Heart right ventricle (tissue), 16 donors: ENCODE measurements at regions not wholly inside any gene's neighbourhood (a gene's known extent, or its start where the extent isn't known, plus 50 kb on each side); places are given as distances from the start of the nearest gene placed in this dataset.

Experiments used
- ATAC-seq, 8 donors: fragments of 200-7000 bp; cut with Tn5 transposase; one replicate each; pipeline ENCODE4 v1.9.1; 2020; ENCODE audit warnings: mild to moderate bottlenecking in 8 of 8, moderate library complexity in 8 of 8, moderate number of reproducible peaks in 1 of 8
- DNase-seq, 2 donors: peaks; one replicate each; pipeline ENCODE4 v3.0.0-alpha.2; 2020
- H3K27ac ChIP-seq, 10 donors: fragments of 200-600 bp; sonication (generic) in 2 of 10; one replicate each; pipeline versions ENCODE4 v1.5.0 to v1.8.0; 2020 to 2022; ENCODE audit warnings: mild to moderate bottlenecking in 3 of 10
- H3K27me3 ChIP-seq, 7 donors: fragments of 200-600 bp; one replicate each; pipeline ENCODE4 v1.8.0; 2021 to 2022; ENCODE audit warnings: mild to moderate bottlenecking in 2 of 7
- H3K36me3 ChIP-seq, 9 donors: fragments of 200-600 bp; sonication (generic) in 1 of 9; one replicate each; pipeline versions ENCODE4 v1.5.0 to v1.8.0; 2020 to 2022; ENCODE audit warnings: mild to moderate bottlenecking in 2 of 9
- H3K4me1 ChIP-seq, 9 donors: fragments of 200-600 bp; sonication (generic) in 1 of 9; one replicate each; pipeline versions ENCODE4 v1.5.0 to v1.8.0; 2020 to 2022; ENCODE audit warnings: mild to moderate bottlenecking in 4 of 9
- H3K4me3 ChIP-seq, 10 donors: fragments of 200-600 bp; sonication (generic) in 2 of 10; one replicate each; pipeline versions ENCODE4 v1.5.0 to v1.8.0; 2020 to 2022; ENCODE audit warnings: mild to moderate bottlenecking in 7 of 10, moderate library complexity in 2 of 10
- H3K9me3 ChIP-seq, 11 donors: fragments of 200-600 bp in 10 of 11; sonication (generic) in 2 of 11; one replicate each; pipeline versions ENCODE4 v1.5.0 to v1.8.0; 2013 to 2022; ENCODE audit warnings: mild to moderate bottlenecking in 2 of 11, control low read depth in 1 of 11, moderate library complexity in 1 of 11
- WGBS, 2 donors: extraction: QIAGEN DNeasy Blood & Tissue Kit; methylation state at CpG; one replicate each; pipeline ENCODE4 v1.1.7; 2013; ENCODE audit warnings: inconsistent platforms in 1 of 2; 5-methylcytosine and 5-hydroxymethylcytosine counted together
- intact Hi-C, 10 donors: fragments of 100-400 bp; cut with DNase I; formaldehyde crosslinking; loops; one replicate each; pipeline versions ENCODE4 v1.11.1 to v1.14.2; 2022
- TF ChIP-seq, protein P1 (sequence below), 9 donors: fragments of 200-600 bp; sonication (generic) in 2 of 9; IDR thresholded peaks; one replicate each; pipeline versions ENCODE4 v1.5.0 to v1.8.0; 2021 to 2022; ENCODE audit warnings: antibody characterized with exemption in 9 of 9, mild to moderate bottlenecking in 5 of 9, moderate library complexity in 1 of 9
- donor health status: Arrhythmogenic right ventricular cardiomyopathy.
- donor health status: ischemic (EF 13 %, LVEDD 7.1; RV severe dilation, severe dysfunction).
- donor health status: healthy with polysubstance abuse.
- donor health status: DM: no; HTN: yes; CAD: no.
- donor health status: DM: no; HTN: no; CAD: no.
- donor health status: ischemic (EF 25% LVEDD 6.9; RV normal size, moderate dysfunction).
- donor health status: ischemic (EF 25% LVEDD 5.7; RV mildly dilated, moderate dysfunction).
- donor health status: healthy.
- donor health status: DM: yes; HTN: yes; CAD: no.
- donor health status: Ischemic cardiomyopathy.
- donor health status: ischemic (EF 35%, LVEDD 5.7; RV mildly dilated, moderate dysfunction).
- donor health status: nonischemic (EF 11% LVEDD 7.7; RV severe dilation, severe dysfunction).
- donor health status: DM: yes; HTN: yes; CAD: no.
- donor health status: PGD.
- donor health status: ischemic (EF 29% LVEDD 5.4; RV normal size, mild dysfunction).
- donor health status: nonischemic (EF 23%, LVEDD 6.1; RV moderate dilation, normal function).

DNA sequence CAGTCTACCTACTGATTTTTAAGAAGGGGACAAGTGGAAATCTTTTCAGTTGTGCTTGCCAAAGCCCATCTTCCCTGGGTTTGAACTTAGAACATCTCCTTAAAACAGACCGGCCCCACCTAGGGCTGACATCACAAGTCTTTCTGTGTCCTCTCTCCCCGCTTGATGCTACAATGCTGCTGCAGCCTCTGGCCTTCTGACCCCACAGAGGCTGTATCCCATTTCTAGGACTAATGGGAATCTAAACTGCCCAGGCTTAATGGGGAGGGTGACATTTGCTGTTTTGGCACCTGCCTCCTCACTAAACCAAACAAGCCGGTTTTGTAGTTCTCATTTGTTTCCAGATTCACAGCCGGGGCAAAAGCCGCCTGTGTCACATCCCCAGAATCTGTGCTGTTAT is 121.3 kb upstream of the CADM1 start:
- H3K27me3 ChIP-seq: peaks cover 0 to 4% (median 0%) of the 10 kb centered on the region in 7 donors
- ATAC-seq (no peak), DNase-seq (no peak)
- H3K27ac ChIP-seq: no peak overlapping the region
- H3K36me3 ChIP-seq: no peaks in the 10 kb centered on the region
- TF ChIP-seq, protein P1, sequence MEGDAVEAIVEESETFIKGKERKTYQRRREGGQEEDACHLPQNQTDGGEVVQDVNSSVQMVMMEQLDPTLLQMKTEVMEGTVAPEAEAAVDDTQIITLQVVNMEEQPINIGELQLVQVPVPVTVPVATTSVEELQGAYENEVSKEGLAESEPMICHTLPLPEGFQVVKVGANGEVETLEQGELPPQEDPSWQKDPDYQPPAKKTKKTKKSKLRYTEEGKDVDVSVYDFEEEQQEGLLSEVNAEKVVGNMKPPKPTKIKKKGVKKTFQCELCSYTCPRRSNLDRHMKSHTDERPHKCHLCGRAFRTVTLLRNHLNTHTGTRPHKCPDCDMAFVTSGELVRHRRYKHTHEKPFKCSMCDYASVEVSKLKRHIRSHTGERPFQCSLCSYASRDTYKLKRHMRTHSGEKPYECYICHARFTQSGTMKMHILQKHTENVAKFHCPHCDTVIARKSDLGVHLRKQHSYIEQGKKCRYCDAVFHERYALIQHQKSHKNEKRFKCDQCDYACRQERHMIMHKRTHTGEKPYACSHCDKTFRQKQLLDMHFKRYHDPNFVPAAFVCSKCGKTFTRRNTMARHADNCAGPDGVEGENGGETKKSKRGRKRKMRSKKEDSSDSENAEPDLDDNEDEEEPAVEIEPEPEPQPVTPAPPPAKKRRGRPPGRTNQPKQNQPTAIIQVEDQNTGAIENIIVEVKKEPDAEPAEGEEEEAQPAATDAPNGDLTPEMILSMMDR (IDR thresholded peaks at IDR 0.05): no peak
- 92 to 94% methylated on average over 5 of the region's 5 CpGs for WGBS, 2 donors
- H3K4me3 ChIP-seq: no peak overlapping the region
- H3K9me3 ChIP-seq: no peaks in the 10 kb centered on the region
- intact Hi-C loops: loop anchor here in 2 of 10 donors (10.0 kb wide), 1 partner anchor 121 kb away; the partner anchor contains the start of gene CADM1 (in 2 of the 2)
- peaks cover 6 to 22% (median 16%) of the 10 kb centered on the region in 9 donors for H3K4me1 ChIP-seq

DNA sequence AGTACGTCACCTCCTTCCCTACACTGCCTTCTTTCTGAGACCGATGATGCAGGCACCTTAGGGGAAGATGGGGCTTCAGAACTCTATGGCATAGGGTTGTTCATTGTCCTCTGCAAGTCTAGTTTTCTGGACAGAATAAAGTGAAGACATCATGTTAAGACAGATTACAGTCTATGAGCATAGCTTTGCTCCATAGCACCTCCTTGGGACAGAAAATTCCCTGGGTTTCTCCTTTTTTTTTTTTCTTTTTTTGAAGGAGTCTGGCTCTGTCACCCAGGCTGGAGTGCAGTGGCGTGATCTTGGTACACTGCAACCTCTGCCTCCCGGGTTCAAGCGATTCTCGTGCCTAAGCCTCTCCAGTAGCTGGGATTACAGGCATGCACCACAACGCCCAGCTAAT is 119.8 kb upstream of the CADM1 start:
- ATAC-seq: no peak
- intact Hi-C loops: loop anchor here in 2 of 10 donors (10.0 kb wide), 1 partner anchor 119 kb away; the partner anchor contains the start of gene CADM1 (in 2 of the 2)
- Histone ChIP-seq H3K27me3 (peaks cover 0 to 4% (median 0%) of the 10 kb centered on the region in 7 donors), H3K4me1 (peaks cover 6 to 22% (median 16%) of the 10 kb centered on the region in 9 donors), H3K36me3 (no peaks in the 10 kb centered on the region), H3K9me3 (no peaks in the 10 kb centered on the region), H3K4me3 (no peak overlapping the region), H3K27ac (no peak overlapping the region)
- no peak for DNase-seq
- TF ChIP-seq, protein P1 (IDR thresholded peaks at IDR 0.05): no peak
- 95 to 96% methylated on average over 7 of the region's 7 CpGs for WGBS, 2 donors

GRCh38 chr11:115623021-115623451 is 118.8 kb upstream of the CADM1 start:
- H3K9me3 ChIP-seq: no peaks in the 10 kb centered on the region
- no peak overlapping the region for H3K4me3 ChIP-seq
- H3K27ac ChIP-seq: peak overlapping the region in 9 of 10 donors; percentile 27 to 93 (median 82)
- 11 to 13% methylated on average over 9 of the region's 9 CpGs for WGBS, 2 donors
- peaks cover 6 to 28% (median 18%) of the 10 kb centered on the region in 9 donors for H3K4me1 ChIP-seq
- H3K36me3 ChIP-seq: no peaks in the 10 kb centered on the region
- TF ChIP-seq, protein P1 (IDR thresholded peaks at IDR 0.05): no peak
- ATAC-seq (peak; percentile 92 to 98 (median 96)), DNase-seq (peak; percentile 74 to 90)
- intact Hi-C loops: loop anchor here in 2 of 10 donors (10.0 kb wide), 1 partner anchor 118 kb away; the partner anchor contains the start of gene CADM1 (in 2 of the 2)
- H3K27me3 ChIP-seq: peaks cover 0 to 4% (median 0%) of the 10 kb centered on the region in 7 donors

GRCh38 chr11:115618428-115618827 is 114.2 kb upstream of the CADM1 start:
- no peak overlapping the region for H3K4me3 ChIP-seq
- H3K9me3 ChIP-seq: no peaks in the 10 kb centered on the region
- H3K27ac ChIP-seq: peak overlapping the region in 1 of 10 donors; percentile 32
- no peak for ATAC-seq
- TF ChIP-seq, protein P1 (IDR thresholded peaks at IDR 0.05): no peak
- peaks cover 0 to 4% (median 0%) of the 10 kb centered on the region in 7 donors for H3K27me3 ChIP-seq
- H3K36me3 ChIP-seq: no peaks in the 10 kb centered on the region
- intact Hi-C loops: no loop called here
- H3K4me1 ChIP-seq: peaks cover 18 to 41% (median 28%) of the 10 kb centered on the region in 9 donors
- DNase-seq: no peak
